Stimulated activated CD8-positive, alpha-beta memory T cell treated with anti-CD3 and anti-CD28 coated beads, Interleukin-2, amount 100 ng/mL, for 48 hours (primary cell): ENCODE measurements at regions not wholly inside any gene's neighbourhood (a gene's known extent, or its start where the extent isn't known, plus 50 kb on each side); places are given as distances from the start of the nearest gene placed in this dataset.

ENCODE experiments used
- DNase-seq, 2 donors: peaks; one replicate each; pipeline ENCODE4 v3.0.0-alpha.2; 2020; ENCODE audit warnings: low read depth in 2 of 2

GRCh38 chr15:47362118-47362905 is 355.0 kb upstream of the SEMA6D start:
- DNase-seq: no peak

- DNase-seq: no peak
Observed at GRCh38 chr15:47363653-47364052, 353.7 kb upstream of the SEMA6D start.

- DNase-seq: no peak
Observed at GRCh38 chr15:47364230-47365141, 352.8 kb upstream of the SEMA6D start.

GRCh38 chr15:47366884-47367283 is 350.4 kb upstream of the SEMA6D start:
- no peak for DNase-seq

GRCh38 chr15:47367726-47368390 is 349.4 kb upstream of the SEMA6D start:
- DNase-seq: no peak

- DNase-seq: no peak
Observed at GRCh38 chr15:47371939-47372338, 345.4 kb upstream of the SEMA6D start.

GRCh38 chr15:47374222-47374621 is 343.1 kb upstream of the SEMA6D start:
- DNase-seq: no peak

- DNase-seq: no peak
Observed at GRCh38 chr15:47376190-47376589, 341.1 kb upstream of the SEMA6D start.

GRCh38 chr15:47377465-47377864 is 339.8 kb upstream of the SEMA6D start:
- no peak for DNase-seq

GRCh38 chr15:47378527-47378926 is 338.8 kb upstream of the SEMA6D start:
- DNase-seq: no peak

- DNase-seq: no peak
Observed at GRCh38 chr15:47383102-47383501, 334.2 kb upstream of the SEMA6D start.

GRCh38 chr15:47383801-47384200 is 333.5 kb upstream of the SEMA6D start:
- no peak for DNase-seq

GRCh38 chr15:47384341-47384740 is 333.0 kb upstream of the SEMA6D start:
- no peak for DNase-seq

- DNase-seq: no peak
Observed at GRCh38 chr15:47384776-47385175, 332.5 kb upstream of the SEMA6D start.

- no peak for DNase-seq
Observed at GRCh38 chr15:47386459-47386858, 330.8 kb upstream of the SEMA6D start.

GRCh38 chr15:47388299-47388698 is 329.0 kb upstream of the SEMA6D start:
- DNase-seq: no peak

- no peak for DNase-seq
Observed at GRCh38 chr15:47390208-47390765, 327.0 kb upstream of the SEMA6D start.

GRCh38 chr15:47394286-47394809 is 323.0 kb upstream of the SEMA6D start:
- no peak for DNase-seq

GRCh38 chr15:47395076-47395475 is 322.2 kb upstream of the SEMA6D start:
- no peak for DNase-seq

- DNase-seq: no peak
Observed at GRCh38 chr15:47397655-47398054, 319.6 kb upstream of the SEMA6D start.

- no peak for DNase-seq
Observed at GRCh38 chr15:47398132-47398531, 319.2 kb upstream of the SEMA6D start.

GRCh38 chr15:47398594-47398993 is 318.7 kb upstream of the SEMA6D start:
- no peak for DNase-seq
